ENCODE measurements at regions not wholly inside any gene's neighbourhood (a gene's known extent, or its start where the extent isn't known, plus 50 kb on each side); places are given as distances from the start of the nearest gene placed in this dataset.
"Not testable (repeated sequence)": the region's sequence is repeated elsewhere in the genome, so short reads cannot be mapped to it uniquely, and the experiment has no call there.

GRCh38 chr6:80939898-80940297 is 812.6 kb downstream of the TENT5A start:
- peak; percentile 19 for DNase-seq (ENCODE audit: low spot score)

GRCh38 chr6:80939480-80939879 is 813.0 kb downstream of the TENT5A start:
- no peak for DNase-seq (ENCODE audit: low spot score)

GRCh38 chr6:80938131-80938530 is 814.4 kb downstream of the TENT5A start:
- DNase-seq (ENCODE audit: low spot score), result no peak

DNA sequence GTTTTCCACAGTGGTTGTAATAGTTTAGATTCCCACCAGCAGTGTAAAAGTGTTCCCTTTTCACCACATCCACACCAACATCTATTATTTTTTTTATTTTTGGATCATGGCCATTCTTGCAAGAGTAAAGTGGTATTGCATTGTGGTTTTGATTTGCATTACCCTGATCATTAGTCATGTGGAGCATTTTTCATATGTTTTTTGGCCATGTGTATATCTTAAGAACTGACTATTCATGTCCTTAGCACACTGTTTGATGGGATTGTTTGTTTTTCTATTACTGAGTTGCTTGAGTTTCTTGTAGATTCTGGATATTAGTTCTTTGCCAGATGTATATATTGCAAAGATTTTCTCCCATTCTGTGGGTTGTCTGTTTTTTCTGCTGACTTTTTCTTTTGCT is 820.1 kb downstream of the TENT5A start:
- no peak for DNase-seq (ENCODE audit: low spot score)

GRCh38 chr6:80930376-80930775 is 822.1 kb downstream of the TENT5A start:
- DNase-seq (ENCODE audit: low spot score), result peak; percentile 87

- DNase-seq (ENCODE audit: low spot score), result no peak
These were observed 817.3 kb downstream of the BCKDHB start for GRCh38 chr6:80923816-80924215.

DNA sequence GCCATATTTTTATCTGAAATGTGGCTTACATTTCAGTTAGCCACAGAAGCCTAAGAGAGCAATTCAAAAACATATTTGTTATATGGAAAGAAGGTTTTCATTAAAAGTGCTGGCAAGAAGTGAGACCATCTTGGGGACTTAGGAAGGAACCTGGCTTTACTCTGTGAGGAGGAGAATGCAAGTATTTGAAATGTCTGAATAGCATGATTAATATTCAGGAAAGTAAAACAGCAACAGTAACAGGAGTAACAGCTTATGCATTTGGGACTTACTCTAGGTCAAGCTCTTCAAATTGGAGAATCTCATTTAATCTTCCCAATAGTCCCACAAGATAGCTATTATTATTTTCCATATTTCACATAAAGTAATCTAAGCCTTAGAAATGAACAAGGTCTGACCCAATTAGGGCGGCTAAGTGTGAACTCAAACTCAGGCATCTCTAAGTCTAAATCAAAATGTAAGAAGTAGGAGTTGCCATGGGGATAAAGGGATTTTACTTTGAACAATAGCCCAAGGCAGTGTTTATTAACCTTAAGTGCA is 816.5 kb downstream of the BCKDHB start:
- no peak for DNase-seq (ENCODE audit: low spot score)

DNA sequence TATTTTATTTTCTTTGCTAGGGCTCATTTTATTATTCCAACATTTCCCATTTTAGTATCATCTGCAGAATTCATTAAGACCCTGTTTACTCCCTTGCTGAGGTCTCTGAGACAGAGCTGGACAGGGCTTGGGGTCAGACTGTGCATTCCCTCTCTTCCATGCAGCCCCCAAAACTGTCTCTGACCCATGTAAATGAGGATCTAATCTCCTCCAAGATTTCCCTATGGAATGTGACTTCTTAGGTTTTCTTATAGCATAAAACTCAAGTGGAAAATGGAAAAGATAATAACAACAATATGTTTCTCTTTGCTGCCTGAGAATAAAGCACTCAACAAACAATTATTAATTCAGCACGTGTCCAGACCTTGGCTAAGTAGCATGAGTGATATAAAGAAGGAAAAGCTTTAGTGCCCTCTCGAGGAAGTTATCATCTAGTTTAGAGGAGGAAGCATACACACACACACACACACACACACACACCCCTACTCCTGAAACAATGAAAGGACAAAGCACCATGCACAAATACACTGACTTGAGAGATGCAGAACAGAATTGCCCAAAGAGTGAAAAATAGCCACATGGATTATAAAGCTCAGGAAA is 815.5 kb downstream of the BCKDHB start:
- no peak for DNase-seq (ENCODE audit: low spot score)

DNA sequence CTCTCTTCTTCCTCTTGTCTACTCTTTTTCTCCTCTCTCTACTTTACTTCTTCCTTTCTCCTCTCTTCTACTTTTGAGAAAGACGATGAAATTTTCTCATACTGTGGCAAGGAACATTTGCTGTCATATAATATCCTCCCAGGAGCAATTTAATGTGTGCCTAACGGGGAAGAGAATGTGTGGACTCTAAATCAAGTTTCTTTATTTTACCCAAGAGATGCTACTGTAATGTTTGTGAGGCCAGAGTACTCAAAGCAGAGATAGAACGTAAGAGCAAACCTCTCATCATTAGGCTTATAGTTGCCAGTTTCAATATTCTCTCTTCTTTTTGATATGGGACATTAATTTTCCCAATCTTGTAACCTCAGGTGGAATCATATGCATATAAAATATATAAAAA is 801.4 kb downstream of the BCKDHB start:
- no peak for DNase-seq (ENCODE audit: low spot score)

DNA sequence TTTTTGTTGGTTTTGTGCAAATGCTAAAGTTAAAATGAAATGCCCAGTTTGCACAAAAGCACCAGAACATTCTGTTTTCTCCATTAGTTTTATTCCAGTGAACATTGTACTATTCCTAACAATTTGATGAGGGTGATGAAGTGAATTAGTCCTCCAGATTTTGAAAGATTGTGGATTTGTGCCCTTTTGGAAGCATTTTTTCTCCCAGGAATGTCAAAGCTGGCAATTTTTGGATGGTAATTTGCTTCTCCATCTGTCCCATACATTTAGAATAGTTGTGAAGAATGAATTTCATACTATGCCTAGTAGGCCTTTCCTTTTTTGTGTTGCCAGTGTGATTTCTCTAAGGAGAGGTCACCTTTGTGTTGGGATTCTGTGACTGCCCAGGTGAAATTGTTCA is 797.2 kb downstream of the BCKDHB start:
- no peak for DNase-seq (ENCODE audit: low spot score)

- DNase-seq (ENCODE audit: low spot score), result no peak
These were observed 780.0 kb downstream of the BCKDHB start for GRCh38 chr6:80886475-80886874.

- DNase-seq (ENCODE audit: low spot score), result no peak
These were observed 766.5 kb downstream of the BCKDHB start for GRCh38 chr6:80872951-80873308.

DNA sequence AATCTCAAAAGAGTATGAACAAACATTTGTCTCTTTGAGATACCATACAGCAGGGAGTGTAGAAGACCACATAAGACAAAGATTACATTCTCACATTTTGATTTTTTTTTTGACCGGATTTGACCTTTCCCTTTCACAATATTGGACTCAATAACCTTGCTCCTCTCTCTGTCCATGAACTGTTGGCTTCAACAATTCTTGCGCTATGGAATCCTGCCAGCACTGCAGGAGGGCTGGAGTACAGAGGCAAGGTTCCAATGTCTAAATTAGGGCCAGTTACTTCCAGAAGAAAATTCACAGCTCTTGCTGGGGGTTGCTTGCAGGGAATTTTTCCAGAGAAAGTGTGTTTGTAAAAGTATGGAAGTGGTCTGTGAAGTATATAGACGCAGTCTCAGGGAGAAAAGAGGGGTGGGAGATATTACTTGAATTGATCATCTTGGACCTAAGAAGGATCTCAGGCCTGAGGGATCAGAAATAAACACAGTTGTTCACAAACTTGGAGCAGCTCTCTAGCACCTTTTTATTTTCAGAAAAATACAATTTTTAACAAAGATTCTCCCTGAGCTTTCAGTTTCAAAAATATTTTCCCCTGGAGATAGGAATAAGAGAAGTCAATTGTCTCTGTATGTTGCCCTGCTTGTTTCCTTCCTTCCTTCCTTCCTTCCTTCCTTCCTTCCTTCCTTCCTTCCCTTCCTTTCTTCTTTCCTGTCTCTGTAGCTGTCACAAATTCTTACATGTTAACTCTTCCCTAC is 765.9 kb downstream of the BCKDHB start:
- DNase-seq (ENCODE audit: low spot score), result no peak

- DNase-seq (ENCODE audit: low spot score), result no peak
These were observed 756.3 kb downstream of the BCKDHB start for GRCh38 chr6:80862756-80863155.

- no peak for DNase-seq (ENCODE audit: low spot score)
These were observed 753.6 kb downstream of the BCKDHB start for GRCh38 chr6:80860107-80860506.

DNA sequence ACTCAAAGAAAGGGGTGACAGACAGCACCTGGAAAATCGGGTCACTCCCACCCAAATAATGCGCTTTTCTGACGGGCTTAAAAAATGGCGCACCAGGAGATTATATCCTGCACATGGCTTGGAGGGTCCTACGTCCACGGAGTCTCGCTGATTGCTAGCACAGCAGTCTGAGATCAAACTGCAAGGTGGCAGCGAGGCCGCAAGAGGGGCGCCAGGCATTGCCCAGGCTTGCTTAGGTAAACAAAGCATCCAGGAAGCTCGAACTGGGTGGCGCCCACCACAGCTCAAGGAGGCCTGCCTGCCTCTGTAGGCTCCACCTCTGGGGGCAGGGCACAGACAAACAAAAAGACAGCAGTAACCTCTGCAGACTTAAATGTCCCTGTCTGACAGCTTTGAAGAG is 741.5 kb downstream of the BCKDHB start:
- not testable (repeated sequence) for DNase-seq (ENCODE audit: low spot score)

DNA sequence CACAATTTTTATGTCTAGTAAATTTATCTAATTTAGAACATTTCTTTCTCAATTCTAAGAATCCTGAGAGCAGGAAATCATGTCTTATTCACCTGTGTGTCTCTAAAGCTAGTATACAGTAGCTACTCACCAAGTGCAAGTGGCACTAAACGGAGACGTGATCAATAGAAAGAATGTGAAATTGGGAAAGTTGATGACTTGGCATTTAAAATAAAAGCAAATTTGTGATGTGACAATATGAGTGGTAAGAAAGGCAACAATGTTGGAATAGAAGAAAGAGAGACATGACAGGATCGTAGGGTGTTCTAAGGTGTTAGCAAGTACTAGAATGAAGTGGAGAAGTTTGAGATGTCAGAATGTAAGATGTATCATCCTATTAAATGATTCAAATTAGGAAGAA is 725.9 kb downstream of the BCKDHB start:
- DNase-seq (ENCODE audit: low spot score), result no peak

DNA sequence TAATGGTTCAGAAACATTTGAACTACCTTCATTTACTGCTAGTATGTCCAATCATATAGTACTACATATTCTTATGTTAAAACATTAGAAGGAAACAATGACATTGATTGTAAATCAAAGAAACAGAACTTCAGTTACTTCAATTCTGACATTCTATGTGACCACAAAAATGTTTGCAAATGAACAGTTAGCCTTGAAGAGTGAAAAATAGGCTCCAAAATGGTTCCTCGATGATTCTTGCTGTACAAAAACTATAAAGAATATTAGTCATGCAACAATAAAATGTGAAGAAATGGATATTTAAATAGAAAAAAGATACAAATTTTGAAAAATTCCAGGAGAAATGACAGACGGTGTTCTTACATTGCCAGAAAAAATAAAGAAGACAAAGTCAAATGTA is 686.9 kb downstream of the BCKDHB start:
- no peak for DNase-seq (ENCODE audit: low spot score)

DNA sequence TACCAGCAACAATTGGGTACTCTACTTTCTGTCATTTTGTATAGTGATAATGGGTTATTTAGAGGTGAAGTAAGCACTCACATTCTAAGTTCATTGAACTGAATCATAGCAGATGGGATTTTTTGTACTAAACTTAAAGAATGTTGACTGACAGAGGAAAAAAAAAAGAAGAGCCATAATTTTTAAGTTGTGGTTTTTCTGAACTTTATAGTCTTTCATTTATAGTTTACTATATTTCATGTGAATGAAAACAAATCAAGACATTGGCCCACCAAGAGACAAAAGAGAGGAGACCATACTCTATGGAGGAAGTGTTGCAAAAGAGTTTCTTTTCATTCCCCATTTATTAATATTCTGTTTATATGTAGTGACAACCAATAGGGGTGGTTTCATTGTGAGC is 685.7 kb downstream of the BCKDHB start:
- DNase-seq (ENCODE audit: low spot score), result no peak

DNA sequence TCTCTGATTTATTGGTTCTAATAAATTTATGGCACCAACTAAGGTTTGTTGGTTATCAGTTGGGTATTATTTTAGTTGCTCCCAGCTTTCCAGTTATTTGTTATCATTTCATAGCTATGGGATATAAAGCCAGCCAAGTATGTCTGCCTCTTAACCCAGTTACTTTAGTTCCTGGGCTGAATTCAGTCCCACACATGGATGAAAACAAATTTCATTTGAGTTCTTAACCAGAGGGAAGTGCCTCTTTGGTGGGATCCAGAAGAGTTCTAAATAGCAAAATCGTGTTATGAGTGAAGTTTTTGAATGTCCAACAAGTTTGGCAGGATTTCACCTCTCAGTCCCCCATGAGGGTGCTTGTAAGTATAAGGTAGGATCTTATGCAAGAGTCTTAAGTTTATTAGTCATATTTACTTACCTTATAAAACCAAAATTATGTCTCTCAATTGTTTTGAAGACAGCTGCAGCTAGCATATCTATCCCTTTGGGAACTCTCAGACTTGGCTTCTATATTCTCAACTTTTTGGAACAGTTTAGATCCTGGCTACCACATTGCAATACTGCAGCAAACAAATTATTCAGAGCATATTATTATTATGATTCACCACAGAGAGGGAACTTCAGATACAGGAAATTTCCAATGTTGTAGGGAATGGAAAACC is 683.6 kb downstream of the BCKDHB start:
- no peak for DNase-seq (ENCODE audit: low spot score)

GRCh38 chr6:80783271-80783670 is 676.8 kb downstream of the BCKDHB start:
- not testable (repeated sequence) for DNase-seq (ENCODE audit: low spot score)

- peak; percentile 30 for DNase-seq (ENCODE audit: low spot score)
These were observed 665.5 kb downstream of the BCKDHB start for GRCh38 chr6:80771941-80772340.

DNA sequence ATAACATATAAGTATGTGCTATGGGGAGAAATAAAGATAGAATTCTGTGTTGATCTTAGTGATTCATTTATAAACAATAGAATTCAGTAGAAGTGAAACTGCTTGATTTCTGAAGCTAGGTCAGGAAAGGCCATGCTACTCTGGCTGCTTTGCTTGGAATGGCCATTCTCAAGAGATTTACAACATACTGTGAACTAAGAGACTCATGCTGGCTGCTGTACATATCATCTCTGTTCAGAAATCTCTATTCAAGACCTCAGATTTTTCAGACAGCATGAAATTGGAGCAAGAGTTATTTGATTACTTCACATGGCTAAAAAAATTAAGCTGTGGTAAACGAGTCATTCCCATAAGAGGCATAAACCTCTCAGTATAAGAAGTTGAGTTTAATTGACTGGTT is 662.6 kb downstream of the BCKDHB start:
- DNase-seq (ENCODE audit: low spot score), result peak; percentile 3
